Astrocyte (in vitro differentiated cells and primary cell): ENCODE measurements at regions not wholly inside any gene's neighbourhood (a gene's known extent, or its start where the extent isn't known, plus 50 kb on each side); places are given as distances from the start of the nearest gene placed in this dataset.

Source experiments
- DNase-seq: peaks from one replicate; pipeline ENCODE4 v3.0.0-alpha.2; 2010; ENCODE audit warnings: low read depth
- FAIRE-seq: peaks from 2 replicates; lab custom pipeline; 2011; peaks lifted over from hg19 to GRCh38; lab: Jason Lieb, UNC
- H2AFZ ChIP-seq: 2 replicates; pipeline ENCODE4 v1.6.0; 2012; ENCODE audit warnings: low read depth, low read length, inconsistent platforms
- H3K27ac ChIP-seq: 2 replicates; pipeline ENCODE4 v1.5.1; 2011; ENCODE audit warnings: low read depth, low read length, inconsistent platforms
- H3K27me3 ChIP-seq: 2 replicates; pipeline ENCODE4 v1.6.0; 2011; ENCODE audit warnings: low read length, inconsistent platforms; ENCODE audit not compliant: insufficient read depth
- H3K36me3 ChIP-seq: 2 replicates; pipeline ENCODE4 v1.5.1; 2011; ENCODE audit warnings: low read length, inconsistent platforms; ENCODE audit not compliant: insufficient read depth
- H3K4me1 ChIP-seq: 2 replicates; pipeline ENCODE4 v1.5.1; 2011; ENCODE audit warnings: low read length, inconsistent platforms; ENCODE audit not compliant: insufficient read depth
- H3K4me2 ChIP-seq: 2 replicates; pipeline ENCODE4 v1.6.0; 2012; ENCODE audit warnings: low read length, inconsistent platforms
- H3K4me3 ChIP-seq: 2 replicates; pipeline ENCODE4 v1.5.1; 2011; ENCODE audit warnings: low read depth, mild to moderate bottlenecking, low read length, inconsistent platforms; ENCODE audit not compliant: insufficient read depth
- H3K79me2 ChIP-seq: 2 replicates; pipeline ENCODE4 v1.6.0; 2012; ENCODE audit warnings: mild to moderate bottlenecking, low read length, inconsistent platforms; ENCODE audit not compliant: insufficient read depth
- H3K9ac ChIP-seq: 2 replicates; pipeline ENCODE4 v1.6.0; 2012; ENCODE audit warnings: mild to moderate bottlenecking, low read length, inconsistent platforms
- H3K9me3 ChIP-seq: 2 replicates; pipeline ENCODE4 v1.5.1; 2012; ENCODE audit warnings: low read depth, mild to moderate bottlenecking, low read length, inconsistent platforms; ENCODE audit not compliant: insufficient read depth
- H4K20me1 ChIP-seq: 2 replicates; pipeline ENCODE4 v1.6.0; 2012; ENCODE audit warnings: low read length, inconsistent platforms; ENCODE audit not compliant: insufficient read depth
- H3K27ac Mint-ChIP-seq: one replicate; pipeline ENCODE4 v1.8.0; 2021; ENCODE audit warnings: mild to moderate bottlenecking, mixed read lengths; ENCODE audit not compliant: unreplicated experiment
- H3K27me3 Mint-ChIP-seq: one replicate; pipeline ENCODE4 v1.8.0; 2021; ENCODE audit warnings: low read depth, mixed read lengths; ENCODE audit not compliant: unreplicated experiment
- H3K36me3 Mint-ChIP-seq: one replicate; pipeline ENCODE4 v1.8.0; 2021; ENCODE audit warnings: low read depth, mixed read lengths; ENCODE audit not compliant: unreplicated experiment
- H3K4me1 Mint-ChIP-seq: one replicate; pipeline ENCODE4 v1.8.0; 2021; ENCODE audit warnings: low read depth, mixed read lengths; ENCODE audit not compliant: unreplicated experiment
- H3K4me3 Mint-ChIP-seq: one replicate; pipeline ENCODE4 v1.8.0; 2021; ENCODE audit warnings: mild to moderate bottlenecking, moderate library complexity, mixed read lengths; ENCODE audit not compliant: unreplicated experiment
- H3K9me3 Mint-ChIP-seq: one replicate; pipeline ENCODE4 v1.8.0; 2021; ENCODE audit warnings: mild to moderate bottlenecking, mixed read lengths; ENCODE audit not compliant: unreplicated experiment
- CTCF ChIP-seq: IDR thresholded peaks from 2 replicates; pipeline ENCODE4 v1.5.1; 2011; ENCODE audit warnings: low read depth, mild to moderate bottlenecking, inconsistent platforms, low read length, moderate library complexity; ENCODE audit not compliant: insufficient read depth
- EZH2 ChIP-seq: IDR thresholded peaks from 2 replicates; pipeline ENCODE4 v1.6.1; 2012; ENCODE audit warnings: mild to moderate bottlenecking, low read length, inconsistent platforms; ENCODE audit not compliant: insufficient read depth

- H3K9ac ChIP-seq = no peak overlapping the region
- H3K4me1 ChIP-seq = no peaks in the 10 kb centered on the region
- H3K27ac Mint-ChIP-seq = no peak overlapping the region
- H3K9me3 Mint-ChIP-seq = peaks cover 6% of the 10 kb centered on the region
- no peak overlapping the region for H2AFZ ChIP-seq
- no peak overlapping the region for H3K4me3 Mint-ChIP-seq
- no peak overlapping the region for H3K4me2 ChIP-seq
- H3K79me2 ChIP-seq = no peaks in the 10 kb centered on the region
- no peak overlapping the region for H3K4me3 ChIP-seq
- no peak overlapping the region for H3K27ac ChIP-seq
- FAIRE-seq (no peak), DNase-seq (no peak)
- H3K9me3 ChIP-seq = peaks cover 2% of the 10 kb centered on the region
- no peak for TF ChIP-seq EZH2
- TF ChIP-seq CTCF = no peak
- no peaks in the 10 kb centered on the region for H3K4me1 Mint-ChIP-seq
- H4K20me1 ChIP-seq = no peaks in the 10 kb centered on the region
- H3K27me3 Mint-ChIP-seq = no peaks in the 10 kb centered on the region
- no peaks in the 10 kb centered on the region for H3K36me3 Mint-ChIP-seq
- no peaks in the 10 kb centered on the region for H3K27me3 ChIP-seq
- H3K36me3 ChIP-seq = no peaks in the 10 kb centered on the region
Measured at GRCh38 chr5:130743092-130743491, 422.0 kb downstream of the HINT1 start.

- Mint-ChIP-seq H3K9me3 (no peaks in the 10 kb centered on the region), H3K27ac (no peak overlapping the region), H3K4me1 (no peaks in the 10 kb centered on the region), H3K27me3 (no peaks in the 10 kb centered on the region), H3K36me3 (no peaks in the 10 kb centered on the region), H3K4me3 (no peak overlapping the region)
- Histone ChIP-seq H3K4me3 (no peak overlapping the region), H3K9ac (no peak overlapping the region), H3K36me3 (no peaks in the 10 kb centered on the region), H3K9me3 (peaks cover 2% of the 10 kb centered on the region), H3K4me1 (no peaks in the 10 kb centered on the region), H4K20me1 (no peaks in the 10 kb centered on the region), H3K27me3 (no peaks in the 10 kb centered on the region), H3K4me2 (no peak overlapping the region), H3K79me2 (no peaks in the 10 kb centered on the region), H3K27ac (no peak overlapping the region), H2AFZ (no peak overlapping the region)
- no peak for DNase-seq
- FAIRE-seq = no peak
- TF ChIP-seq EZH2 (no peak), CTCF (no peak)
Measured at GRCh38 chr5:130740047-130740569, 424.9 kb downstream of the HINT1 start.

- Histone ChIP-seq H3K27ac (no peak overlapping the region), H3K36me3 (no peaks in the 10 kb centered on the region), H2AFZ (no peak overlapping the region), H3K4me1 (no peaks in the 10 kb centered on the region), H3K9ac (no peak overlapping the region), H3K27me3 (no peaks in the 10 kb centered on the region), H3K9me3 (no peaks in the 10 kb centered on the region), H4K20me1 (no peaks in the 10 kb centered on the region), H3K4me3 (no peak overlapping the region), H3K79me2 (no peaks in the 10 kb centered on the region), H3K4me2 (no peak overlapping the region)
- Mint-ChIP-seq H3K4me1 (no peaks in the 10 kb centered on the region), H3K9me3 (peaks cover 9% of the 10 kb centered on the region), H3K27ac (no peak overlapping the region), H3K4me3 (no peak overlapping the region), H3K27me3 (no peaks in the 10 kb centered on the region), H3K36me3 (peaks cover 1% of the 10 kb centered on the region)
- TF ChIP-seq CTCF (no peak), EZH2 (no peak)
- DNase-seq = no peak
- no peak for FAIRE-seq
Measured at GRCh38 chr5:130731839-130732238, 433.2 kb downstream of the HINT1 start.
